DND-41 (cell line): ENCODE measurements at regions not wholly inside any gene's neighbourhood (a gene's known extent, or its start where the extent isn't known, plus 50 kb on each side); places are given as distances from the start of the nearest gene placed in this dataset.

Experiments used
- EZH2 ChIP-seq: IDR thresholded peaks from 3 replicates; pipeline ENCODE4 v1.6.1; 2012; ENCODE audit warnings: borderline replicate concordance, low read depth, mild to moderate bottlenecking, moderate library complexity, low read length, inconsistent platforms; ENCODE audit not compliant: severe bottlenecking
- TF ChIP-seq, protein P1 (sequence below): IDR thresholded peaks from 2 replicates; pipeline ENCODE4 v1.5.1; 2012; ENCODE audit warnings: borderline replicate concordance, low read length, moderate library complexity, mild to moderate bottlenecking; ENCODE audit not compliant: poor library complexity, severe bottlenecking; ENCODE audit errors: extremely low read depth

GRCh38 chr13:21988624-21989023 is 317.8 kb downstream of the FGF9 start:
- TF ChIP-seq, protein P1, sequence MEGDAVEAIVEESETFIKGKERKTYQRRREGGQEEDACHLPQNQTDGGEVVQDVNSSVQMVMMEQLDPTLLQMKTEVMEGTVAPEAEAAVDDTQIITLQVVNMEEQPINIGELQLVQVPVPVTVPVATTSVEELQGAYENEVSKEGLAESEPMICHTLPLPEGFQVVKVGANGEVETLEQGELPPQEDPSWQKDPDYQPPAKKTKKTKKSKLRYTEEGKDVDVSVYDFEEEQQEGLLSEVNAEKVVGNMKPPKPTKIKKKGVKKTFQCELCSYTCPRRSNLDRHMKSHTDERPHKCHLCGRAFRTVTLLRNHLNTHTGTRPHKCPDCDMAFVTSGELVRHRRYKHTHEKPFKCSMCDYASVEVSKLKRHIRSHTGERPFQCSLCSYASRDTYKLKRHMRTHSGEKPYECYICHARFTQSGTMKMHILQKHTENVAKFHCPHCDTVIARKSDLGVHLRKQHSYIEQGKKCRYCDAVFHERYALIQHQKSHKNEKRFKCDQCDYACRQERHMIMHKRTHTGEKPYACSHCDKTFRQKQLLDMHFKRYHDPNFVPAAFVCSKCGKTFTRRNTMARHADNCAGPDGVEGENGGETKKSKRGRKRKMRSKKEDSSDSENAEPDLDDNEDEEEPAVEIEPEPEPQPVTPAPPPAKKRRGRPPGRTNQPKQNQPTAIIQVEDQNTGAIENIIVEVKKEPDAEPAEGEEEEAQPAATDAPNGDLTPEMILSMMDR = no peak
- no peak for TF ChIP-seq EZH2
